SK-N-SH treated with all-trans-retinoic acid at 6 μM for 48 hours (cell line): ENCODE measurements at regions not wholly inside any gene's neighbourhood (a gene's known extent, or its start where the extent isn't known, plus 50 kb on each side); places are given as distances from the start of the nearest gene placed in this dataset.

ENCODE experiments used
- ATAC-seq: fragments of 200-7000 bp; cut with Tn5 transposase; 3 replicates; pipeline ENCODE4 v1.9.1; 2020; ENCODE audit warnings: mild to moderate bottlenecking, moderate library complexity
- ARNTL ChIP-seq: fragments of 450-650 bp; formaldehyde crosslinking; IDR thresholded peaks from 2 replicates; pipeline ENCODE4 v1.5.0; 2020; ENCODE audit warnings: low read depth, mild to moderate bottlenecking, moderate library complexity, borderline replicate concordance
- BACH2 ChIP-seq: fragments of 250-450 bp; sonication (Bioruptor Pico); IDR thresholded peaks from 2 replicates; pipeline ENCODE4 v1.9.0; 2021; ENCODE audit warnings: mild to moderate bottlenecking, borderline replicate concordance
- CSDC2 ChIP-seq: fragments of 250-450 bp; sonication (Bioruptor Pico); IDR thresholded peaks from 2 replicates; pipeline ENCODE4 v1.5.0; 2020; ENCODE audit warnings: mild to moderate bottlenecking, moderate library complexity
- CSRNP3 ChIP-seq: fragments of 250-450 bp; sonication (Bioruptor Pico); IDR thresholded peaks from 2 replicates; pipeline ENCODE4 v1.5.1; 2021; ENCODE audit warnings: mild to moderate bottlenecking, moderate library complexity
- ESRRG ChIP-seq: fragments of 250-450 bp; sonication (Bioruptor Pico); IDR thresholded peaks from 2 replicates; pipeline ENCODE4 v1.6.1; 2021; ENCODE audit warnings: mild to moderate bottlenecking
- GLIS3 ChIP-seq: fragments of 250-450 bp; sonication (Bioruptor Pico); IDR thresholded peaks from 2 replicates; pipeline ENCODE4 v1.5.0; 2020; ENCODE audit warnings: mild to moderate bottlenecking, moderate library complexity
- ISL1 ChIP-seq: fragments of 250-450 bp; sonication (Bioruptor Pico); IDR thresholded peaks from 2 replicates; pipeline ENCODE4 v2.1.2; 2022; ENCODE audit warnings: mild to moderate bottlenecking, moderate library complexity
- OSR1 ChIP-seq: fragments of 250-450 bp; sonication (Bioruptor Pico); IDR thresholded peaks from 2 replicates; pipeline ENCODE4 v1.8.0; 2022; ENCODE audit warnings: moderate library complexity, mild to moderate bottlenecking, inconsistent platforms
- PATZ1 ChIP-seq: fragments of 250-450 bp; sonication (Bioruptor Pico); IDR thresholded peaks from 2 replicates; pipeline ENCODE4 v1.8.0; 2020; ENCODE audit warnings: mild to moderate bottlenecking, moderate library complexity, borderline replicate concordance
- PPARA ChIP-seq: fragments of 250-450 bp; sonication (Bioruptor Pico); IDR thresholded peaks from 2 replicates; pipeline ENCODE4 v1.5.0; 2020; ENCODE audit warnings: mild to moderate bottlenecking, borderline replicate concordance
- RARB ChIP-seq: fragments of 250-450 bp; sonication (Bioruptor Pico); IDR thresholded peaks from 2 replicates; pipeline ENCODE4 v1.8.0; 2021; ENCODE audit warnings: mild to moderate bottlenecking, moderate library complexity
- SNAI2 ChIP-seq: fragments of 250-450 bp; sonication (Bioruptor Pico); IDR thresholded peaks from 2 replicates; pipeline ENCODE4 v1.5.0; 2020; ENCODE audit warnings: mild to moderate bottlenecking, moderate library complexity
- TCF4 ChIP-seq: fragments of 250-450 bp; sonication (Bioruptor Pico); IDR thresholded peaks from 2 replicates; pipeline ENCODE4 v1.8.0; 2021; ENCODE audit warnings: mild to moderate bottlenecking, moderate library complexity, borderline replicate concordance
- TOX ChIP-seq: fragments of 250-450 bp; sonication (Bioruptor Pico); IDR thresholded peaks from 2 replicates; pipeline ENCODE4 v1.8.0; 2021; ENCODE audit warnings: mild to moderate bottlenecking, moderate library complexity, borderline replicate concordance
- ZC3H10 ChIP-seq: fragments of 250-450 bp; sonication (Bioruptor Pico); IDR thresholded peaks from 2 replicates; pipeline ENCODE4 v1.5.1; 2021; ENCODE audit warnings: mild to moderate bottlenecking, moderate library complexity
- ZFP3 ChIP-seq: fragments of 250-450 bp; sonication (Bioruptor Pico); IDR thresholded peaks from 2 replicates; pipeline ENCODE4 v1.5.0; 2020; ENCODE audit warnings: mild to moderate bottlenecking, moderate library complexity
- ZFP30 ChIP-seq: fragments of 450-650 bp; formaldehyde crosslinking; IDR thresholded peaks from 2 replicates; pipeline ENCODE4 v1.5.0; 2022; ENCODE audit warnings: mild to moderate bottlenecking, moderate library complexity
- ZNF565 ChIP-seq: fragments of 450-650 bp; formaldehyde crosslinking; conservative IDR thresholded peaks from 2 replicates; pipeline ENCODE4 v1.5.0; 2020; ENCODE audit warnings: low read depth, mild to moderate bottlenecking, moderate library complexity
- ZNF70 ChIP-seq: fragments of 450-650 bp; formaldehyde crosslinking; IDR thresholded peaks from 2 replicates; pipeline ENCODE4 v1.5.0; 2020; ENCODE audit warnings: mild to moderate bottlenecking, moderate library complexity
- ZNF8 ChIP-seq: fragments of 450-650 bp; formaldehyde crosslinking; IDR thresholded peaks from 2 replicates; pipeline ENCODE4 v1.5.0; 2020; ENCODE audit warnings: mild to moderate bottlenecking, moderate library complexity
- TF ChIP-seq, protein P1 (sequence below): fragments of 250-450 bp; sonication (Bioruptor Pico); IDR thresholded peaks from 2 replicates; pipeline ENCODE4 v1.5.1; 2020; ENCODE audit warnings: low read depth, mild to moderate bottlenecking, moderate library complexity
- TF ChIP-seq, protein P2 (sequence below): fragments of 250-450 bp; sonication (Bioruptor Pico); IDR thresholded peaks from 2 replicates; pipeline ENCODE4 v1.8.0; 2021; ENCODE audit warnings: low read depth, mild to moderate bottlenecking, moderate library complexity, borderline replicate concordance
- TF ChIP-seq, protein P3 (sequence below): fragments of 250-450 bp; sonication (Bioruptor Pico); IDR thresholded peaks from 2 replicates; pipeline ENCODE4 v1.5.0; 2020; ENCODE audit warnings: mild to moderate bottlenecking, moderate library complexity

DNA sequence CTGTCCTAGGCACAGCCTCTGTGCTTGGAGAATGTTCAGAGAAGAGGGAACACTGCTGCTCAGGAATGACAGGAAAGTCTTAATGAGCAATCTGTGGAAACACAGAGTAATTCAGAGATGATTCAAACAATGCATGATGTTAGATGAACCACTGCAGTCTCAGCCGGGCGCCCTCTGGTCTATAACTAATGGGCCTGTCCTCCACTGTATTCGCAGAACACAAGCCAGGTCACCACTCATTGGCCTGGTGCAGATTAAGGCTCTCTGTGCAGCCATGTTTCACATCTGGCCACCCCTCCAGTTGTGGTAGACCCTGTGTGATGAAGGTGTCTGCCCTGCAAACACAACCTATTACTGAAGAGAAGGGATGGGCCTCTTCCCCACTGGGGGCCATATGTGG, 281.7 kb upstream of the ROPN1 start:
- ATAC-seq: no peak
- TF ChIP-seq CSDC2 (CRISPR knock-in tag) (no peak), ZNF70 (no peak), TCF4 (CRISPR knock-in tag) (no peak), RARB (no peak), SNAI2 (CRISPR knock-in tag) (no peak), BACH2 (CRISPR knock-in tag) (no peak), ZFP30 (no peak), ZNF565 (no peak), PATZ1 (no peak), GLIS3 (CRISPR knock-in tag) (no peak), ARNTL (CRISPR knock-in tag) (no peak), ZNF8 (CRISPR knock-in tag) (no peak), ESRRG (no peak), OSR1 (CRISPR knock-in tag) (no peak), TOX (no peak), ISL1 (CRISPR knock-in tag) (no peak), CSRNP3 (CRISPR knock-in tag) (no peak), ZFP3 (CRISPR knock-in tag) (no peak)
- TF ChIP-seq, protein P1, sequence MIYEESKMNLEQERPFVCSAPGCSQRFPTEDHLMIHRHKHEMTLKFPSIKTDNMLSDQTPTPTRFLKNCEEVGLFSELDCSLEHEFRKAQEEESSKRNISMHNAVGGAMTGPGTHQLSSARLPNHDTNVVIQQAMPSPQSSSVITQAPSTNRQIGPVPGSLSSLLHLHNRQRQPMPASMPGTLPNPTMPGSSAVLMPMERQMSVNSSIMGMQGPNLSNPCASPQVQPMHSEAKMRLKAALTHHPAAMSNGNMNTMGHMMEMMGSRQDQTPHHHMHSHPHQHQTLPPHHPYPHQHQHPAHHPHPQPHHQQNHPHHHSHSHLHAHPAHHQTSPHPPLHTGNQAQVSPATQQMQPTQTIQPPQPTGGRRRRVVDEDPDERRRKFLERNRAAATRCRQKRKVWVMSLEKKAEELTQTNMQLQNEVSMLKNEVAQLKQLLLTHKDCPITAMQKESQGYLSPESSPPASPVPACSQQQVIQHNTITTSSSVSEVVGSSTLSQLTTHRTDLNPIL (CRISPR knock-in tag): no peak
- TF ChIP-seq, protein P2, sequence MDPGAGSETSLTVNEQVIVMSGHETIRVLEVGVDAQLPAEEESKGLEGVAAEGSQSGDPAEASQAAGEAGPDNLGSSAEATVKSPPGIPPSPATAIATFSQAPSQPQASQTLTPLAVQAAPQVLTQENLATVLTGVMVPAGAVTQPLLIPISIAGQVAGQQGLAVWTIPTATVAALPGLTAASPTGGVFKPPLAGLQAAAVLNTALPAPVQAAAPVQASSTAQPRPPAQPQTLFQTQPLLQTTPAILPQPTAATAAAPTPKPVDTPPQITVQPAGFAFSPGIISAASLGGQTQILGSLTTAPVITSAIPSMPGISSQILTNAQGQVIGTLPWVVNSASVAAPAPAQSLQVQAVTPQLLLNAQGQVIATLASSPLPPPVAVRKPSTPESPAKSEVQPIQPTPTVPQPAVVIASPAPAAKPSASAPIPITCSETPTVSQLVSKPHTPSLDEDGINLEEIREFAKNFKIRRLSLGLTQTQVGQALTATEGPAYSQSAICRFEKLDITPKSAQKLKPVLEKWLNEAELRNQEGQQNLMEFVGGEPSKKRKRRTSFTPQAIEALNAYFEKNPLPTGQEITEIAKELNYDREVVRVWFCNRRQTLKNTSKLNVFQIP (CRISPR knock-in tag): no peak

- ATAC-seq: no peak
- TF ChIP-seq SNAI2 (CRISPR knock-in tag) (no peak), PATZ1 (no peak), ZFP30 (no peak), BACH2 (CRISPR knock-in tag) (no peak), OSR1 (CRISPR knock-in tag) (no peak), ZC3H10 (CRISPR knock-in tag) (no peak), ESRRG (no peak), ZFP3 (CRISPR knock-in tag) (no peak), TCF4 (CRISPR knock-in tag) (no peak), ZNF8 (CRISPR knock-in tag) (no peak), RARB (no peak), CSRNP3 (CRISPR knock-in tag) (no peak)
Observed at GRCh38 chr3:124274051-124274450, 282.1 kb upstream of the ROPN1 start.

GRCh38 chr3:124275412-124275811, 283.5 kb upstream of the ROPN1 start:
- ATAC-seq: no peak
- TF ChIP-seq ISL1 (CRISPR knock-in tag) (no peak), ZNF565 (no peak), ZC3H10 (CRISPR knock-in tag) (no peak), PPARA (CRISPR knock-in tag) (no peak), OSR1 (CRISPR knock-in tag) (no peak), ZFP3 (CRISPR knock-in tag) (no peak), BACH2 (CRISPR knock-in tag) (no peak), ESRRG (no peak), CSRNP3 (CRISPR knock-in tag) (no peak), TOX (no peak), ZFP30 (no peak), ZNF8 (CRISPR knock-in tag) (no peak)
- TF ChIP-seq, protein P3, sequence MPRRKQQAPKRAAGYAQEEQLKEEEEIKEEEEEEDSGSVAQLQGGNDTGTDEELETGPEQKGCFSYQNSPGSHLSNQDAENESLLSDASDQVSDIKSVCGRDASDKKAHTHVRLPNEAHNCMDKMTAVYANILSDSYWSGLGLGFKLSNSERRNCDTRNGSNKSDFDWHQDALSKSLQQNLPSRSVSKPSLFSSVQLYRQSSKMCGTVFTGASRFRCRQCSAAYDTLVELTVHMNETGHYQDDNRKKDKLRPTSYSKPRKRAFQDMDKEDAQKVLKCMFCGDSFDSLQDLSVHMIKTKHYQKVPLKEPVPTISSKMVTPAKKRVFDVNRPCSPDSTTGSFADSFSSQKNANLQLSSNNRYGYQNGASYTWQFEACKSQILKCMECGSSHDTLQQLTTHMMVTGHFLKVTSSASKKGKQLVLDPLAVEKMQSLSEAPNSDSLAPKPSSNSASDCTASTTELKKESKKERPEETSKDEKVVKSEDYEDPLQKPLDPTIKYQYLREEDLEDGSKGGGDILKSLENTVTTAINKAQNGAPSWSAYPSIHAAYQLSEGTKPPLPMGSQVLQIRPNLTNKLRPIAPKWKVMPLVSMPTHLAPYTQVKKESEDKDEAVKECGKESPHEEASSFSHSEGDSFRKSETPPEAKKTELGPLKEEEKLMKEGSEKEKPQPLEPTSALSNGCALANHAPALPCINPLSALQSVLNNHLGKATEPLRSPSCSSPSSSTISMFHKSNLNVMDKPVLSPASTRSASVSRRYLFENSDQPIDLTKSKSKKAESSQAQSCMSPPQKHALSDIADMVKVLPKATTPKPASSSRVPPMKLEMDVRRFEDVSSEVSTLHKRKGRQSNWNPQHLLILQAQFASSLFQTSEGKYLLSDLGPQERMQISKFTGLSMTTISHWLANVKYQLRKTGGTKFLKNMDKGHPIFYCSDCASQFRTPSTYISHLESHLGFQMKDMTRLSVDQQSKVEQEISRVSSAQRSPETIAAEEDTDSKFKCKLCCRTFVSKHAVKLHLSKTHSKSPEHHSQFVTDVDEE: no peak
